Adrenal gland (tissue), 9 donors: ENCODE measurements at regions not wholly inside any gene's neighbourhood (a gene's known extent, or its start where the extent isn't known, plus 50 kb on each side); places are given as distances from the start of the nearest gene placed in this dataset.

Experiments used
- DNase-seq, 7 donors: peaks; one replicate each; pipeline ENCODE4 v3.0.0-alpha.2; 2019 to 2020
- H3K27ac ChIP-seq, 5 donors: fragments of 200-600 bp; sonication (generic) in 4 of 5; 1 replicate in 3 of 5; 2 replicates in 2 of 5; pipeline versions ENCODE4 v1.5.1 to v1.8.0; 2016 to 2020; ENCODE audit warnings: mild to moderate bottlenecking in 1 of 5
- H3K27me3 ChIP-seq: fragments of 200-600 bp; 2 replicates; pipeline ENCODE4 v1.8.0; 2021
- H3K36me3 ChIP-seq, 2 donors: fragments of 200-600 bp; replicated peaks in 1 of 2; 1 replicate in 1 of 2; 2 replicates in 1 of 2; pipeline versions ENCODE4 v1.5.1 to v1.8.0; 2018 to 2022
- H3K4me1 ChIP-seq, 2 donors: fragments of 200-600 bp; replicated peaks in 1 of 2; 1 replicate in 1 of 2; 2 replicates in 1 of 2; pipeline versions ENCODE4 v1.5.1 to v1.8.0; 2018 to 2021
- H3K4me3 ChIP-seq, 4 donors: fragments of 200-600 bp; sonication (generic) in 3 of 4; one replicate each; pipeline ENCODE4 v1.5.1; 2016 to 2018
- H3K9me3 ChIP-seq, 3 donors: fragments of 200-600 bp; sonication (generic) in 1 of 3; replicated peaks in 1 of 3; 1 replicate in 2 of 3; 2 replicates in 1 of 3; pipeline versions ENCODE4 v1.5.1 to v1.8.0; 2016 to 2021
- CTCF ChIP-seq, 6 experiments: fragments of 450-650 bp in 4 of 6; fragments of 200-600 bp in 2 of 6; sonication (generic) in 1 of 6; IDR thresholded peaks; 1 replicate in 5 of 6; 2 replicates in 1 of 6; pipeline versions ENCODE4 v1.5.1 to v1.8.0; 2016 to 2021; ENCODE audit warnings: antibody characterized with exemption in 6 of 6, mild to moderate bottlenecking in 2 of 6, moderate library complexity in 1 of 6
- POLR2A ChIP-seq, 2 donors: fragments of 450-650 bp; IDR thresholded peaks; one replicate each; pipeline ENCODE4 v1.6.1; 2017; ENCODE audit warnings: antibody characterized with exemption in 2 of 2, mild to moderate bottlenecking in 2 of 2, moderate library complexity in 1 of 2
- WGBS, 4 donors: extraction: QIAGEN DNeasy Blood & Tissue Kit in 2 of 4; methylation state at CpG; one replicate each; pipeline versions ENCODE4 v1.1.5 to v1.1.7; 2013 to 2017; 5-methylcytosine and 5-hydroxymethylcytosine counted together
- intact Hi-C, 2 donors: fragments of 100-400 bp; cut with DNase I; formaldehyde crosslinking; loops; one replicate each; pipeline versions ENCODE4 v1.14.1 to v1.15.0; 2022 to 2023
- donor health status: healthy with polysubstance abuse.
- donor health status: Bipolar disorder and iron deficiency.
- donor health status: DM: yes; HTN: yes; CAD: no.
- donor health status: DM: no; HTN: no; CAD: no.
- donor health status: DM: no; HTN: no; CAD: no.

GRCh38 chr13:74389056-74389455, 254.9 kb upstream of the KLF12 start:
- 62 to 88% (median 66%) methylated on average over 5 of the region's 5 CpGs for WGBS, 4 donors

GRCh38 chr13:74388626-74389025, 254.4 kb upstream of the KLF12 start:
- TF ChIP-seq POLR2A (IDR thresholded peaks at IDR 0.05) (no peak), CTCF (IDR thresholded peaks at IDR 0.05) (no peak)
- Histone ChIP-seq H3K36me3 (no peaks in the 10 kb centered on the region), H3K9me3 (no peaks in the 10 kb centered on the region), H3K27me3 (no peaks in the 10 kb centered on the region), H3K27ac (no peak overlapping the region), H3K4me3 (no peak overlapping the region), H3K4me1 (no peaks in the 10 kb centered on the region)
- intact Hi-C loops = no loop called here
- no peak for DNase-seq
- 84 to 94% (median 90%) methylated on average over 4 to 6 of the region's 6 CpGs for WGBS, 4 donors

More at GRCh38 chr13:74389056-74389455, 254.9 kb upstream of the KLF12 start:
- intact Hi-C loops = no loop called here
- no peaks in the 10 kb centered on the region for H3K9me3 ChIP-seq
- H3K27me3 ChIP-seq = no peaks in the 10 kb centered on the region
- no peak overlapping the region for H3K4me3 ChIP-seq
- no peak overlapping the region for H3K27ac ChIP-seq
- no peaks in the 10 kb centered on the region for H3K4me1 ChIP-seq
- DNase-seq = no peak
- TF ChIP-seq POLR2A (IDR thresholded peaks at IDR 0.05) (no peak), CTCF (IDR thresholded peaks at IDR 0.05) (no peak)
- H3K36me3 ChIP-seq = no peaks in the 10 kb centered on the region

- Histone ChIP-seq H3K4me3 (no peak overlapping the region), H3K27me3 (no peaks in the 10 kb centered on the region), H3K9me3 (no peaks in the 10 kb centered on the region), H3K27ac (no peak overlapping the region), H3K4me1 (no peaks in the 10 kb centered on the region), H3K36me3 (no peaks in the 10 kb centered on the region)
- intact Hi-C loops = no loop called here
- DNase-seq = no peak
- TF ChIP-seq CTCF (IDR thresholded peaks at IDR 0.05) = no peak
- no peak for TF ChIP-seq POLR2A (IDR thresholded peaks at IDR 0.05)
Measured at GRCh38 chr13:74372511-74372910, 238.3 kb upstream of the KLF12 start.

GRCh38 chr13:74367193-74367592, 233.0 kb upstream of the KLF12 start:
- Histone ChIP-seq H3K27ac (no peak overlapping the region), H3K36me3 (no peaks in the 10 kb centered on the region), H3K27me3 (no peaks in the 10 kb centered on the region), H3K4me3 (no peak overlapping the region), H3K9me3 (no peaks in the 10 kb centered on the region), H3K4me1 (no peaks in the 10 kb centered on the region)
- 92 to 94% (median 93%) methylated on average over 8 of the region's 8 CpGs for WGBS, 4 donors
- no peak for DNase-seq
- no peak for TF ChIP-seq CTCF (IDR thresholded peaks at IDR 0.05)
- no peak for TF ChIP-seq POLR2A (IDR thresholded peaks at IDR 0.05)
- intact Hi-C loops = no loop called here
